ENCODE measurements at regions not wholly inside any gene's neighbourhood (a gene's known extent, or its start where the extent isn't known, plus 50 kb on each side); places are given as distances from the start of the nearest gene placed in this dataset.

DNA sequence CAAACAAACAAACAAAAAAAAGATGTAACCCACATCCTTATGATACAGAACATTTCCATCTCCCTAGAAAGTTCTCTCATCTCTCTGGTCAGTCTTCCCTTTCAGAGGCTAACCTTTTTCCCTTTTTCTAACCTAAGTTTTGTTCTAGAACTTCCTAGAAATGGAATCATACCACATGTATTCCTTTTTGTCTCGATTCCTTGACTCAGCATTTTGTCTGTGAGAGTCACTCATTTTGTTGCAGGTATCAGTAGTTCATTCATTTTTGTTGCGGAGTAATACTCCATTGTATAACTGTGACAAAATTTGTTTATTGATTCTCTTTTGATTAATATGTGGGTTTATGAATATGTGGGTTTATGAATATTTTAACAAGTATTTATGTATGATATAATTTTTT lies 400.0 kb upstream of the PDE4D start:
- Histone ChIP-seq H3K9me1 (ENCODE audit: insufficient read depth, low read length) (no peaks in the 10 kb centered on the region), H3K14ac (replicated peaks; ENCODE audit: low read depth, low read length) (no peak overlapping the region), H3K36me3 (ENCODE audit: control insufficient read depth, insufficient read depth, low read length) (no peaks in the 10 kb centered on the region), H2BK15ac (ENCODE audit: low read depth, low read length) (no peak overlapping the region), H3K9ac (ENCODE audit: low read depth, low read length) (no peak overlapping the region), H3K9me3 (ENCODE audit: control insufficient read depth, insufficient read depth, low read length) (no peaks in the 10 kb centered on the region), H3K56ac (ENCODE audit: extremely low read depth, insufficient read depth, low read length) (no peak overlapping the region), H2AK5ac (ENCODE audit: low read depth, low read length) (no peak overlapping the region), H2BK20ac (ENCODE audit: low read depth, low read length) (no peak overlapping the region), H3K27ac (ENCODE audit: insufficient read depth, low read length) (no peak overlapping the region), H3K4me2 (ENCODE audit: low read depth, low read length) (no peak overlapping the region), H3K4ac (ENCODE audit: low read depth, low read length) (no peak overlapping the region), H4K91ac (ENCODE audit: insufficient read depth, low read depth, low read length) (no peak overlapping the region), H2AFZ (replicated peaks; ENCODE audit: low read length, poor library complexity) (no peak overlapping the region), H2BK120ac (ENCODE audit: low read depth, low read length) (no peak overlapping the region), H3K4me3 (ENCODE audit: insufficient read depth, low read depth, low read length) (no peak overlapping the region), H4K5ac (ENCODE audit: low read depth, low read length) (no peak overlapping the region), H4K8ac (ENCODE audit: low read depth in 2 of 2, low read length in 2 of 2) (no peak overlapping the region), H3K18ac (ENCODE audit: low read depth, low read length) (no peak overlapping the region), H2AK9ac (replicated peaks; ENCODE audit: low read depth, low read length, poor library complexity) (no peak overlapping the region), H3K23ac (ENCODE audit: low read depth, low read length) (no peak overlapping the region), H3K79me1 (ENCODE audit: low read depth in 1 of 2, low read length in 2 of 2) (no peaks in the 10 kb centered on the region), H2BK5ac (ENCODE audit: low read depth, low read length, poor library complexity, severe bottlenecking) (no peak overlapping the region), H3K4me1 (ENCODE audit: control insufficient read depth, insufficient read depth, low read length) (no peaks in the 10 kb centered on the region), H4K20me1 (ENCODE audit: insufficient read depth, low read length) (no peaks in the 10 kb centered on the region), H3K27me3 (ENCODE audit: control insufficient read depth, insufficient read depth, low read length) (no peaks in the 10 kb centered on the region)
- intact Hi-C loops (cut with micrococcal nuclease) = loop anchor here (10.0 kb wide), 1 partner anchor 351 kb away; no protein-coding TSS in a partner anchor
- ATAC-seq (ENCODE audit: low read depth) = no peak
- CTCF ChIA-PET = no interaction called here
- WGBS, 2 experiments (ENCODE audit: extremely low coverage in 2 of 2, insufficient read length in 1 of 2) = no CpG with 5 or more reads among the region's 2 CpGs
- POLR2A ChIA-PET (ENCODE audit: unreplicated experiment) = no interaction called here
- in situ Hi-C loops (cut with MboI; ENCODE audit: low sequenced_read_pairs) = loop anchor here (25.0 kb wide), 1 partner anchor 481 kb away; no protein-coding TSS in a partner anchor
- no TSS peak for BruUV-seq (replicated peaks)
- dilution Hi-C loops (cut with HindIII; ENCODE audit: low sequenced_read_pairs, unreplicated experiment) = no loop called here
- no peak for DNase-seq
- no peak for TF ChIP-seq POLR2A (IDR thresholded peaks at IDR 0.05; ENCODE audit: low read depth, low read length)
- TF ChIP-seq FOS (IDR thresholded peaks at IDR 0.05; ENCODE audit: low read depth, low read length) = no peak
- no peak for TF ChIP-seq NFE2L2 (IDR thresholded peaks at IDR 0.05; ENCODE audit: low read depth, low read length)
- TF ChIP-seq MAFK (IDR thresholded peaks at IDR 0.05; ENCODE audit: low read depth, low read length) = peak; percentile 38; the same call in 1 of the 2 replicates
- no peak for TF ChIP-seq ELK1 (IDR thresholded peaks at IDR 0.05; ENCODE audit: borderline replicate concordance, low read depth, low read length)
- no peak for TF ChIP-seq RAD21 (IDR thresholded peaks at IDR 0.05; ENCODE audit: low read length)
